Occipital lobe (tissue), 1 donor: ENCODE measurements at regions not wholly inside any gene's neighbourhood (a gene's known extent, or its start where the extent isn't known, plus 50 kb on each side); places are given as distances from the start of the nearest gene placed in this dataset.
"Not testable (repeated sequence)": the region's sequence is repeated elsewhere in the genome, so short reads cannot be mapped to it uniquely, and the experiment has no call there.

Experiments
- DNase-seq: peaks from one replicate; lab custom pipeline; 2025; lab: John Stamatoyannopoulos, UW

DNA sequence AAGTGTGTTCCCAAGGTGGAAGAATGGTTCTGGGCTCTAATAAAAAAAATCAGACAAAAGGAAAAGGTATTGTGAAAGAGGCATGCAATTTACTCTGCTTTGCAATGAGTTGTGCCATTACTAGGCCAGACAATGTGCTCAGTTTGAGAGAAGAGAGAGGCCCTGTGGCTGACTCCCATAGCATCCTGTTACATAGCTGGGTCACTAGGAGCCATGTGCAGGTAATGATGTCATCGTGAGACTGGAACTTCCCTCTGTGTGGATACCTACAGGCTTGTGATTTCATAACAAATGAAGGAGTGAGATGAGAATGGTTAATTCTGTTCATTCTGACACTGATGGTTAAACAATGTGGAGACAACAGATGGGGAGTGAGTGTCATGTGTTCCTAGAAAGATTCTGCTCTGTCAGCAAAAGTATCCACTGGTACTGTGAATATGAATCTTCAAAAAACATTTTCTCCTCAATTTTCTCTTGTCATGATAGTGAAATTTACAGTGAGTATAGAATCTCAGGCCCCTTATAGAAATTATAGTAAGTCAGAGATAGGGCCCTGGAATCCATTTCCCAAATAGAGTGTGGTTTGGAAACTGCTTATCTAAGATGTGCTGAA lies 648.7 kb upstream of the DPPA4 start:
- DNase-seq: no peak

DNA sequence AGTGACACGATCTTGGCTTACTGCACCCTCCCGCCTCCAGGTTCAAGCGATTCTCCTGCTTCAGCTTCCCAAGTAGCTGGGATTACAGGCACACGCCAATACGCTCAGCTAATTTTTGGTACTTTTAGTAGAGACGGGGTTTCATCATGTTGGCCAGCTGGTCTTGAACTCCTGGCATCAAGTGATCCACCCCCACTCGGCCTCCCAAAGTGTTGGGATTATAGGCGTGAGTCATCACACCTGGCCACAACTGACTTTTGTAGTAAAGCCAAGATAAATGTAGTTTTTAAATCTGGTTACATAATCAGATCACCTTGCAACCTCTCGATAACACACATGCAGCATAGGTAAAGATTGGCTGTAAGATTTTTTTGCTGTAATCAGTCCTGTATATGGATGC lies 657.5 kb upstream of the DPPA4 start:
- DNase-seq: no peak

DNA sequence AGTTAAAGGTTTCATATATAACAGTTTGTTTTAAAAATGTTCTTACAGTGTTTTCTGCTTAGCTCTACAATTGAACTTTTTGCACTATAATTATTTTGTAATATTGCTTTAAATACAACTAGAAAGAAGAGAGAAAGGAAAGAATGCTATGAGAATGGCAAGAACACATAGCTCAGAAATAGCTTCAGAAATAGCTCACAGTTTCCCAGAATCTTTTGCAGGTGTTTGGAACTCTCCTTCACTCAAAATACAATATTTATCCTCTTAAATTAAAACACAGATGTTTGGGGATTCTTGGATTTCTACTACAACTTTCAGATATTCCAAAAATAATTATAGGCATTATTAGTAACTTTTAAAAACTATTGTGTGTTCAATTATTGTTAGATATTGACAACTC lies 658.0 kb upstream of the DPPA4 start:
- no peak for DNase-seq

DNA sequence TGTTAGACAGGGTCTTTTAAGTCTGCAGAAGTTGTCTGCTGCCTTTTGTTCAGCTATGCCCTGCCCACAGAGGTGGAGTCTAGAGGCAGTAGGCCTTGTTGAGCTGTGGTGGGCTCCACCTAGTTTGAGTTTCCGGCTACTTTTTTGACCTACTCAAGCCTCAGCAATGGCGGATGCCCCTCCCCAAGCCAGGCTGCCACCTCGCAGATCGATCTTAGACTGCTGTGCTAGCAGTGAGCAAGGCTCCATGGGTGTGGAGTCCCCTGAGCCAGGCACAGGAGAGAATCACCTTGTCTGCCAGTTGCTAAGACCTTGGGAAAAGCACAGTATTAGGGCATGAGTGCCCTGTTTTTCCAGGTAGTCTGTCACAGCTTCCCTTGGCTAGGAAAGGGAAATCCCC lies 664.6 kb upstream of the DPPA4 start:
- not testable (repeated sequence) for DNase-seq

DNA sequence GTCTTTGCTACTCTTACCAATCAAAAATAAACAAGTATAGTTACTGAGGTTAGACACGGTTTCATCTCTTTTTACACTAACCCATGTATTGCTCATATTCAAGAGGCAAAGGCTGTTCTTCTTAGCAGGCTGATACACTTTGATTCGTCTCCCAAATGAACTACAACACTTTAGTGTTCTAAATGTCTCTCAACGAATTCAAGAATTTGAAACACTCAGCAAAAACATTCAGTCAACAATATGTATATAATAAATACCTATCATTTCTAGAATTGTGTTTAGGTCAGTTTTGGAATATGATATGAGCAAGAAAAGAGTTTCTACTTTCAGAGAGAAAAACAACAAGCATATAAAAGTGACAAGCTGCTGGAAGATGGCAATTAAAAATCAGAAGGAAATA lies 669.6 kb upstream of the DPPA4 start:
- DNase-seq: no peak

DNA sequence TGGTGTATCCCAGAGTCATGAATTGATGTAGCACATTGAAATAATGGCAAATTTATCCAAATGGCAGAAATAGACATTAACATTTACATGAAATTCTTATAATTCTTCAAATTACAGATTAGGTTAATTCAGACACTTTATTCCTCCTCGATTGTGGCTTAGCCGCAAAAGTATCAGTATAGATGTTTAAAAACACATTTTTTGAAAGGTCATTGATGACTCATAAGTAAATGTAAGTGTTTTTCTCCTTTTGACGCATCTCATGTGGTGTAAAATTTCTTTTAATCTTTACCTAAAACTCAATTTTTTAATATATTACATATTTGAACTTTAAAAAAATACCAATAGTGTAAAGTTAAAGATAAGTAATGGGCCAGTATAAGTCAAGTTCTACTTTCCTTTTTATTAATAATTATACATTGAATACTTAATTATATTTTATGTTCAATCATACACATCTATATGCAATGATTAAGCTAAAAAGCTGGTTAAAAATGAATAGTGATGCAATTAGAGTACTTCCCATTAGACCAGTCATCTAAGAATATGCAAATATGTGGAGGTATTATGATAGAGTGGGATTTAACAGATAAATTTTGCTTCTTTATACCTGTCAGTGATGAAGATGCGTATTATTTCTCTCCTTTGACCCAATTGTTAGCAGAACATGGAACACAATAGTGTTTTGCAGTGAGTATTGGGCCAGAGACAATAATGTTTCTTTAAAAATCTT lies 678.1 kb upstream of the DPPA4 start:
- no peak for DNase-seq

DNA sequence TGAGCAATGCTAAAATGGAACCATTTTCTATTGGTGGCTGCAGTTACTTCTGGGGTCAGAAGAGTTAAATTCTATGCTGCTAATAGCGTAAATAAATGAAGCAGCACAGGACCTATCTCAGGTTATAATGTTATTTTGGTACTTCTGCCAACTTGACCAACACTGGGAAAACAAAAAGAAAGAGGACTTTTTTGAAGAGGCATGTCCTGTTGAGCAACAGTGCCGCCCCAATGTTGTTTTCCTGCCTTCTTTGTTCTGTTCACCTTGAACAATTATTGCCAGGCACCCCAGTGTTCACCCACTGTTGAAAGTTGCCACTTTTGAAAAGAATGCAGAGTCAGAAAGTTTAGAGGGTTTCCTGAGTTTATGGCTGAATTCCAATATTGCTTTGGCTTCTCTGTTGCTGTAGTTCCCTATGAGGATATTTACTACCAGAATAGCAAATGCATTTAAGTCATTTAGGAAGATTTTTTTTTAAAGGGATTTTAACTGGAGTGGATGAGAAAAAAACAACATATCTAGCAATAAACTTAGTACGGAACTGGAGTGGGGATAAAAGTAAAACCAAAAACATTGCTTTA lies 679.0 kb upstream of the DPPA4 start:
- no peak for DNase-seq

DNA sequence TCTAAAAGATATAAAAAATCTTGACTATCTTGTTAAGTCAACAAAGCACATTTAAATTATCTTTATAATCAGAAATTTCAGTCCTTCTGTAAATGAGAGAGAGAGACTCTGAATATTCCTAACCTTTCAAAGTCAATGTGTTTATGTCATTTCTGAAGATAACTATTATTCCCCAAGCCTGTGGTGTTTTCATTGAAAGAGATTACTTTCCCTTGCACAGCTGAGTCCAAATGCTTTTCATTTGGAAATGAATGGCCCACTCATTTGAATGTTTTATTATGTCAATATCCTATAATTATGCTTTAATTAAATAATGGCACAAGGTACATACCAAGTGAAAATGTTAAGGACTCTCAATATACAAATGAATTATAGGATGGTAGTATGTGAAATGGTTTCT lies 680.0 kb upstream of the DPPA4 start:
- DNase-seq: no peak

DNA sequence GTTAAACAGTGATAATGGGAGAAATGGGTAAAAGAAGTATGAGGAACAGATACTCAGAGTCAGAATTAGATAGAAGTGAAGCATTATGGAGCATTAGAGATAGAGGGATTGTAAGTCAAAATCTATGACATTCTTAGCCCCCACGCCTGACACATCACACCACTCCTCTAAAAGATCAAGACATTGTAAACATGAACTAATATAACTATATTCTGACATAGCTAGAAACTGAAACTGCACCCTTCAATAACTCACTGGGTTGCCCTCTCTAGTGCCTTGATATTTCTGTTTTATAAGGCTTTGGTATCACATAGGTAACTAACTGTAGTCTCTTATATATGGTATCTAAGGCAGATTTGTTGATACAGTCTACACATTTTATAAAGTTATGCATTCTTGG lies 684.3 kb upstream of the DPPA4 start:
- DNase-seq: no peak

DNA sequence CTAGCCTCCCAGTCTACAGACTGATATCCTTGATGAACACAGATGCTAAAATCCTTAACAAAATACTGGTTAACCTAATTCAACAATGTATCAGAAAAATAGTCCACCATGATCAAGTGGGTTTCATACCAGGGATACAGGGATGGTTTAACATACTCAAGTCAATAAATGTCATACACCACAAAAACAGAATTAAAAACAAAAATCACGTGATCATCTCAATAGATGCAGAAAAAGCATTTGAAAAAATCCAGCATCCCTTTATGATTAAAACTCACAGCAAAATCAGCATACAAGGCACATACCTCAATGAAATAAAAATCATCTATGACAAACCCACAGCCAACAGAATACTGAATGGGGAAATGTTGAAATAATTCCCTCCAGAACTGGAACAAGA lies 685.7 kb upstream of the DPPA4 start:
- DNase-seq: not testable (repeated sequence)

DNA sequence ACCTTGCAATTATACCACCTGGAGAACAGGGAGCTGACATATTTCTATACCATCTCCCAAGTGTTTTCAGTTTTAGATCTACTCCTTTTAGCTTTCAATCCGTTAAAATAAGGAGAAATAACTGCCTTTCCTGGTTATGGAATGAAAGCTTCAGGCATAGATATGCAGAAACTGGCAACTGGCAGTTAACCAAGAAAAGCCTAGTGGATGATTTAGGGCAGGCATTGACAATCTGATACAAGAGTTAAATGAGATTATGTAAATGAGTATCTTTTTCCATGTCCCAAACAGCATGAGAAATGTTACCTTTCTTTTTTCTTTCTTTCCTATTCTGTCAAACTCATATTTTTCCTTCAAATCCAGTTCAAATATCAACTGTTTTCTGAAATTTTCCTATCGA lies 689.1 kb upstream of the DPPA4 start:
- no peak for DNase-seq

DNA sequence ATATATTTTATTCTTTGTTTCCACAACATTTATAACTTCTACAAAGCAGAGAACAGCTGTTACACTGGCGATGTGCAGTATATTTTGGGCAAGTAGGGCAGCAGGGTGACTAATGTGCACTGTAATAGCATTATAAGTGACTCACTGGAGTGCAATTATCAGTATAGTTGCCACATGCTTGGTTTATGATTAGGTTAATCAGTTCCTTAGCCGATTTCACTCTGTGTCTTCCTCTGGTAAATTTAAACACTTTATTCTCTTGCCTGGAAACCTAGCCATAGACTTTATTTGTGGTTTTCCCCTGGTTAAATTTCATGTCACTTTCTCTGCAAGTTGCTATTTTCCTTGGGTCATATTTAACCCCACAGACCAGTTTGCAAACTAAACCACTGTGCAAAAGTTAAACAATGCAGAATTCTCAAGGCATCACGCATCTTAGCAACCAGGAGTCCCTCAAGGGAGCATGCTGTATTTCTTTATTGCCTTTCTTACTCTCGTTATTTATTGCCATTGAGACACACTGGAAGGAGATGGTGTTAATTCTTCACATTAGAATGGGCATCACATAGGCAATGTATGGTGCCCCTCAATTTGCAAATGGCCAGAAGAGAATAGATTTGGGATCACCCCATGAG lies 690.2 kb upstream of the DPPA4 start:
- no peak for DNase-seq

DNA sequence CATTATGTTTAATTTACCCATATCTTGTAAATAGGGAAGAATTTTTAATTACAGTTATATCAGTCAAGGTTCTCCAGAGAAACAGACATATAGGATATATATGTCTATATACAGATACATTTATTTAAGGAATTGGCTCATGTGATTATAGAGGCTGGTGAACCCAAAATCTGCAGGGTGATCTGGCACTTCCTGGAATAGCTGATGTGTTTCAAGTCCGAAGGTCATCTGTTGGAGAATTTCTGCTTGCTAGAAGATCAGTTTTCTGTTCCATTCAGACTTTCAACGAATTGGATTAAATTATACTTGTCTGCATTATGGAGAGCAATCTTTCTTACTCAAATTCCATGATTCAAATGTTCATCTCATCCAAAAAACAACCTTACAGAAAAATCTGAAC lies 694.6 kb upstream of the DPPA4 start:
- DNase-seq: no peak

DNA sequence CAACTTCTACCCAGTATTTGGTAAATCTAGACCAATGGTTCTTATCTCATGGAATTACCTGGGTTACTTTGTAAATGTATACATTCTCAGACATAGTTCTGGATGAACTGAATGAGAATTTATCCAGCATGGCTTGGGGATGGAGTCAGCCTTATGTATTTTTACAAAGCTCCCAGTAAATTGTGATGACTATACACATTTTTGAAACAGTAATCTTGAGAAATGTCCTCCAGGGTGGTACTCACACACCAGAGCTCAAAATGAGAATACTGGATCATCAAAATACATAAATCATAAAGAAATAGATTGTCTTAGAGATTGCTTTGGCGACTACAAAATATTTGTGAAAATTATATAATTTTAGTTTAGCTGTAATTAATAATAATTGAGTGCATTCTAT lies 722.1 kb upstream of the DPPA4 start:
- no peak for DNase-seq

DNA sequence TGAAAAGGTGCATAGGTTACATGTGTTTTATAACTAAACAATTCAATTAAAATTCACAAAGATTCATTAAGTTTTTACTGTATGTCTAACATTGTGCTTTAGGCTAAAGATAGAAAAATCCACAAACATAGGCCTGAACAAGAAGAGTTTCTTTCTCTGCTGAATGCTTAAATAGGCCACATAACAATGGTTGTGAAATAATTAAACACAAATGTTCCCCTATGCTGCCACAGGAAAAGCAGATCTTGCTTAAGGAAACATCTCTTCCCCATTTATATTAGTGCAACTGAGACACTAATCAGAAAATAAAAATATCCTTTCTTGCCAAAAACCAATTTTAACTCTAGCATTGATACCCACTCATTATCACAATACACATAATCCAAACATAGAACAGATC lies 725.4 kb upstream of the DPPA4 start:
- DNase-seq: no peak

DNA sequence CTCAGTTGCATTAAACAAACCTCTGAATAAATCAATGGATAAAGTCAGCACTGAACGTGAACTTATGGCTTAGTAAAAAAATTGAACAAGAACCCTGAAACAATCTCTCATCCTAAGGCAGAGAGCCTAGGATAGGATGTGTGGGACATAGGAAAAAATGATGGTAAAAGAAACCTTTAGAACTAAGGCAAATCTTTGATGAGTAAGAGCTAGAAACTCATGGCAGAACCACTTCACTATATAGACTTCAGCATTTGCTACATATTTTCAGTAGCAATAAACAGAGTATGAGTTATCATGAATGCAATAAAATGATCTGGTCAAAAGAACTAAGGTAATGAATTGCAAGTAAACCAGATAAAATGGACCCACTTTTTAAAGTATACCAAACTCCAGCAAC lies 725.8 kb upstream of the DPPA4 start:
- no peak for DNase-seq

DNA sequence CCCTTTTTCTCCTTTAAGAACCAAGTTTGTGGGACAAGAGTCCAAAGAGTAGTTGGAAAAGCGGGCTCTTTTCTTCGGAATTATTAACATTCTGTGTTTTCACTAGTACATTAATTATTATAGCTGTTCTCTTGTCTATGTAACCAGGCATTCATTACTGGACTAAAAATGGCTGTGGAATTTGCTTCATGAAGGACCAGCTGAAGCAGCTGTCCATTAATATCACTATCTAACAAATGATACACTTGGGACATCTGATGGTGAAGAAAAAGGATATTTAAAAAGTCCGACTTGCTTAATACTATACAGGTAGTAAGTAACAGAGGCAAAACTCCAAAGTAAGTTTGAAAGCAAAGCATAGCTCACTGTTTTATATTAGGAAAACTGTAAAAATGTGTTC lies 728.9 kb upstream of the DPPA4 start:
- no peak for DNase-seq

DNA sequence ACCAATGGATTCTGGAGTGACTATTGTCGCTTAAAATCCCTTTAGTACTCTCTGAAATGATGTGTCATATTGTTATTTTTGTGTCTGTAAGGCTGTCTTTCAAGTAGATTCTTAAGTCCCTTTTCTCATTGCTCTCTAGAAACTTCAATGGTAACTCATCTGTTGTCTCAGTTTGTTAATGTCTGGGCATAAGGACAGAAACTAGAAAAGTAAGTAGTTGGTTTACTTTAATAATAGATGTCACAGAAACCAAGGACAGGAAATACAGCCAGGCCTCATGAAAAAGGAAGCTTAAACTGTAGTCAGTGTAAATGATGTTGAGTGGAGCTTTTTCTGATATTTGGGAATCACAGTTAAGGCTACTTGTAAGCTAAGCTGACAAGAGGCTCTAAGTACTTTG lies 730.2 kb upstream of the DPPA4 start:
- DNase-seq: no peak

DNA sequence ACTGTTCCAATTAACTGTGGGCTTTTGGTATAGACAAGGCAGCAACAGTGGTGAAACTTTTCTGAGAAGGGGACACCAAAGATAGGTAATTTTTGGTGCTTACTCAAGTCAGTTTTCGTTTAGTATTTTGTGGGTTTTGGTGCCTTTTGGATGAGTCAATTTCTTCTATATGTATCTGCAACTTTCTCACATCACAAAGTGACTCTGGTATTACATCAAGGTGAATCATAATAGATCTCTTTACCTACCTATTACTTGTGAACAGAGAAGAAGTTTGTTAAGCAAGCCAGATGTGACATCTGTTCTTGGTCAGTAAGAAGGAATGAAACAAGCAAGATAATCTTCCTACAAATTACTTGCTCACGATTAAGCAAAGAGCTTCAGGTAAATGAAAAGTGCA lies 732.4 kb upstream of the DPPA4 start:
- no peak for DNase-seq

DNA sequence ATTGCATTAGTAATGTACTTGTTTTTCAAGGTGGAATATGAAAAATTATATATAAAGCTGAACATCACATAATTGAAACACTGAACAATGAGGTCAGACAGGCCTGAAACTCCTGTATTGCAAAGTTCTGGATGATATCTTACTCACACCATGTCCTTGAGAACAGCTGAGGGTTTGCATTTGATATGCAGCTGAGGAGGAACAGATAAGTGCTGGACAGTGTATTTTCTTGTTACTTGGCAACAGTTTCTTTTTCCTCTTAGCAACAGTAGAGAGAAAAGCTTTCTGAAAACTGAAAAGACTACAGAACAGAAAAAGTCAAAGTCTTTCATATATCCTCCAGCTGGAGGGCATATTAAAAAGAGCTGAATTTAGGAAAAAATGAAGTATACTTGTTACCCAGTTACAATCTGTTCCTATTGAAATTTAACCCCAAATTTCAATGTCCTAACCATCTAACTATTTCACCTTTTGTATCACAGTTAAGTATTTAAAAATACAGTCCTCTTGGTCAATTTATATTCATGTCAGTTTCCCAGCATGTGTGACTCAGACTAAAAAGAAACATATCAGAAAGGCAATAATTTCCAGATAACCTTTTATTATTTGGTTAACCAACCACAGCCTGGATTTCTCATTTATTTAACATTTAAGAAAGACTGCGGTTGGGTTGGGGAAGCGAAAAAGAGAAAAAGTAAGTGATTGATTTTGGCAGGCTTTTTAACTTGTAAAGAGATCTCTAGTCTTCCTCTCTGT lies 733.0 kb upstream of the DPPA4 start:
- no peak for DNase-seq

DNA sequence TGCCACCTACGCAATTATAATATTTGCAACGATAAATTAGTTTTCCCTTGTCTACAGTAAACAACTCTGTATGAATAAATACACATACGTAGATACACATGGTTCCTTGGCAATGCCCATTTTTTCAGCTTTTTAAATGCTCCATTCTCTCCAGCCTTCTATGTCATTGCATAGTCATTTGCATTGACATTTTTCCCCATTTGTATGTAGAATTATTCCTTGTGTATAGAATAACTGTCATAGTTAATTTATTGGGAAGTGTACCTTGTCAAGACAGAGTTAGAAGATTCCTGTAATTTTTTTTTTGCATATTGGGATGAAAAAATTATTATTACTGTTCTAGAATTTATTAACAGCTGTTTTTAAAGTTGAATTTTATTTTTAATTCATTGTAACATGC lies 736.7 kb upstream of the DPPA4 start:
- DNase-seq: no peak

DNA sequence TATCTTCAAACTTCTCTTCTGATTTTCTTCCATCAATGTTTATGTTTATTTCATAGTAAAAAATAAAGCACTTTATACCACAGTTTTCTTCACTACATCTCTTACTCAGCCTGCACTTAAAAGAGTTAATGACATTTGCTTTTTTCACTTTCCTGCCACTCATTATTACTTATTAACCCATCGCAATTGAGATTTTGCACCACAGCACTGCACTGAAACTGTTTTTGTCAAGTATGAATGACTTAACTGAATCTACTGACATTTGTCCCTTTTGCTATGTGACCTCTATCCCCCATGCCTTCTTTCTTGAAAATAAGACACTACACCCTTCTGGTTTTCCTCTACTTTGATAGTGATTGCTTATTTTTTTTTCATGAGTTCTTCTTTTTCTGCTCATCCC lies 739.7 kb upstream of the DPPA4 start:
- no peak for DNase-seq
